ENCODE measurements at regions not wholly inside any gene's neighbourhood (a gene's known extent, or its start where the extent isn't known, plus 50 kb on each side); places are given as distances from the start of the nearest gene placed in this dataset.

- TF ChIP-seq CTCF (IDR thresholded peaks at IDR 0.05; ENCODE audit: borderline replicate concordance, extremely low read depth, low read length, poor library complexity, severe bottlenecking): no peak
- no peak for TF ChIP-seq EZH2 (IDR thresholded peaks at IDR 0.05; ENCODE audit: borderline replicate concordance, low read depth, low read length, severe bottlenecking)
These were observed 915.4 kb upstream of the AUTS2 start for GRCh38 chr7:68682910-68683309.

All from DND-41 (cell line).